Fibroblast of pulmonary artery (primary cell): ENCODE measurements at regions not wholly inside any gene's neighbourhood (a gene's known extent, or its start where the extent isn't known, plus 50 kb on each side); places are given as distances from the start of the nearest gene placed in this dataset.
A peak's percentile ranks its signal among the peaks of the same experiment; 100 is the strongest.
"Not testable (repeated sequence)": the region's sequence is repeated elsewhere in the genome, so short reads cannot be mapped to it uniquely, and the experiment has no call there.

ENCODE experiments used
- DNase-seq: peaks from one replicate; pipeline ENCODE4 v3.0.0-alpha.2; 2010; ENCODE audit warnings: low read depth
- H3K4me3 ChIP-seq: replicated peaks from 2 replicates; pipeline ENCODE4 v1.5.1; 2011; ENCODE audit warnings: low read depth, mild to moderate bottlenecking, control low read depth, low read length, moderate library complexity
- CTCF ChIP-seq: IDR thresholded peaks from 2 replicates; pipeline ENCODE4 v1.5.1; 2011; ENCODE audit warnings: mild to moderate bottlenecking, control low read depth, low read length, inconsistent platforms; ENCODE audit errors: missing control alignments

DNA sequence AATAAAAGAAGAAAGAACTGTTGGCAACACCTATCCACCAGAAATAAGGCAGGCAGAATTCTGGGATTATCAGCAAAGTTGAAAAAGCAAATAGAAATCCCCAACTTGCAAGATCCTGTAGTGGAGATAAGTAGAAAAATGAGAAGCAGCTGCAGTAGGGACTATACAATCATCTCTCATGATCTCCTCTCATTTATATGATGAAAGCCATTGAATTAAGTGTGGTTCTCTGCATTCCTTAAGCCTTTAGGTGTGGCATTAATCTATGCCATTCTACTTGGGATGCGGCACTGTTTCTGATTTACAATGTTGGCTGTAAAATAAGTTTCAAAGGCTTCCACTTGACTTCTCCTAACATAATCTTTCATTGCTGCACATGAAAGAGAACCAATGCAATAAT lies 869.8 kb downstream of the TRAM1L1 start:
- no peak for TF ChIP-seq CTCF
- DNase-seq: no peak
- no peak overlapping the region for H3K4me3 ChIP-seq

DNA sequence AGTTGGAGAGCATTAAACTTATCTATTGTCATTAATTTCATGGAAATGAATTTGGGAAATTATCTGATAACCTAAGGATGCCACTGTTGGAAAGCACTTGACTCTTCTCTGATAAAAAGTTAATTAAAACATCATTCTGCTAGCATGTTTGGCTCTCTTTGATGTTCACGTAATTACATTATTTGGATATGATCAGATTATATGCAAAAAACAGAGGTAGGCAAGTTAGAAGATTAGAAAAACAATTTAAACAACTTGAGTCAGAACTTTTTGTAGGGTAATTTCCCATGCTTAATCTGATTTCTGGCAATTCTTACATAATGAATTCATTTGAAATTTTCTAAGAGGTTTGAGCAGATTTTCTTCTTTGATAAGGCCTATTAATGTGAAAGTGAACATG lies 882.9 kb downstream of the TRAM1L1 start:
- no peak overlapping the region for H3K4me3 ChIP-seq
- DNase-seq: no peak
- TF ChIP-seq CTCF: no peak

- DNase-seq: no peak
- TF ChIP-seq CTCF: no peak
- no peak overlapping the region for H3K4me3 ChIP-seq
Observed at GRCh38 chr4:116197317-116197809, 888.0 kb downstream of the TRAM1L1 start.

DNA sequence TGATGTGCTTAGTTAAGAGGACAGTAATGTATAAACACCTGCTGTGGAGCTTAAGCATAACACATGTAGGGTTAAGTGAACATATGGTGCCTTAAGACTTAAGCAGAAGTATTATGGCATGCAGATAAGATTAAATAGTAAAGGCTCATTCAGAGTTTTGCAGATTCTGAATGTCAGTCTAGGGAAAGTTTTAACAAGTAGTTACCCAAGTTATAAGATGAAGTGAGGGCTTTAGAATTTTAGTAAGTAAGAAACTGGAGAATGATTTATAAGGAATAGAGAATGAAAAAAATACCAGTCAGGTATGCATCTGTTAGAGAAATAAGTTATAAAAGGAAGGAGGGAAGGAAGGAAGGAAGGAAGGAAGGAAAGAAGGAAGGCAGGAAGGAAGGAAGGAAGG lies 902.1 kb downstream of the TRAM1L1 start:
- no peak for DNase-seq
- no peak for TF ChIP-seq CTCF
- no peak overlapping the region for H3K4me3 ChIP-seq

DNA sequence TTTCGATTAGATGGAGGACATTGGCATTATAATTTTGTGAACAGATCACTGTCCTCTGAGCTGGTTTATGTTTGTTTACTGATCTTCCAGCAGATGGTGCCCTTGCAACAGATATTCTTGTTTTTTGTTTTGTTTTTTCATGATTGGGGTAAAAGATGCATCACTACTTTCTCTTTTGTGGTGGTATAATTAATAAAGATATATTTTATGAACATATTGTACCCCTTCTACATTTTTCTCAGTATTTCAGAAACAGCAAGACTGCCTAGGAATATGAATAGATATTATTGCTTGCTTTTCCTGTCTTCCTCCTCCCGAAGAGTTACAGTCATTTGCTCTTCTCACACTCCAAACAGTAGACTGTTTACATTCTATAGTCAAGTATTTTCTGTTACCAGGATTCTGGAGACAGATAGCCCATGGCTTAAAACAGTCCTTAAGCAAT lies 905.2 kb downstream of the TRAM1L1 start:
- DNase-seq: peak; percentile 2
- no peak overlapping the region for H3K4me3 ChIP-seq
- peak; percentile 21 for TF ChIP-seq CTCF

DNA sequence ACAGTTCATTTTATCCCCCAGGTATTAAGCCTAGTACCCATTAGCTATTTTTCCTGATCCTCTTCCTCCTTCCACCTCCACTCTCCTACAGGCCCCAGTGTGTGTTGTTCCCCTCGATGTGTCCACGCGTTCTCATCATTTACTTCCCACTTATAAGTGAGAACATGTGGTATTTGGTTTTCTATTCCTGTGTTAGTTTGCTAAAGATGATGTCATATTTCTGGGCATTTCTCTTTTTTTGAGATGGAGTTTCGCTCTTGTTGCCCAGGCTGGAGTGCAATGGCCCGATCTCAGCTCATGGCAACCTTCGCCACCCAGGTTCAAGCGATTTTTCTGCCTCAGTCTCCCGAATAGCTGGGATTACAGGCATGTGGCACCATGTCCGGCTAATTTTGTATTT lies 934.0 kb downstream of the TRAM1L1 start:
- not testable (repeated sequence) for H3K4me3 ChIP-seq, DNase-seq

- no peak for TF ChIP-seq CTCF
- H3K4me3 ChIP-seq: no peak overlapping the region
- DNase-seq: no peak
Observed at GRCh38 chr4:116150152-116150551, 935.2 kb downstream of the TRAM1L1 start.
